ENCODE measurements at regions not wholly inside any gene's neighbourhood (a gene's known extent, or its start where the extent isn't known, plus 50 kb on each side); places are given as distances from the start of the nearest gene placed in this dataset.
"Not testable (repeated sequence)": the region's sequence is repeated elsewhere in the genome, so short reads cannot be mapped to it uniquely, and the experiment has no call there.

DNA sequence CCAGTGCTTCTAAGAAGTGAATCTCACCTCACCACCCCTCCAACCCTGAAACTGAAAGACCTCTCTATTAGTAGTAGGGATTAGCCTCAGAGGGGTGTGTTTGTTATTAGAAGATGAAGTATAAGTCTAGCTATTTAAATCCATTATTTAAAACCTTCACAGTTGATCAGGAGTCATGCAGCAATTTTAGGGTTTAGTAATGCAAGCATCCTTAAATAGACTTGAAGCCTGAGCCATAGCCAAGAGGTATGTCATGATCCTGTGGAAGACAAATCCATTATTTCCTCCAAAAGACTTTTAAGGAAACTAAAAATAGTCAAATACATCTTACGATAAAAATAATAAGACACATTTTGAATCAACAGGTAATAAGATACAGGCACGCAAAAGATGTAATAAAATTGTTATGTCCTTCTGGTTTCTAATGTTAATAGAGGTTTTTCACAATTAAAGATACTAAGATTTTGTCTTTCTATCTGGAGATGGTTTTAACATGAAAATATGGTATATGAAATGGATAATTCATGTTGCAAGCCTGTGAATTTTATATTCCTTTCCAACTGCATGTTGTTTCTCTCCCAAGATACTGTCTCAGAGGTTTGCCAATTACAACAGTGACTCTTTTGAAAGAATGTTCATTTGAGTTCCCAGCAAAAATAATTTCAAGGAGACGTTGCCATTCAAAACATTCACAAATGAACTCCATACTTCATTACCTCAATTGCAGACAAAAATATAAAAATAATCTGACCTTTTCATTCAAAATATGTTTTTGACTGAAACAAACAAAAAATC lies 68.0 kb downstream of the LUZP4 start:
- no peaks in the 10 kb centered on the region for H3K36me3 Mint-ChIP-seq (ENCODE audit: unreplicated experiment)
- H3K4me3 Mint-ChIP-seq (ENCODE audit: unreplicated experiment), result no peak overlapping the region
- no peak for DNase-seq
- H3K27ac Mint-ChIP-seq (ENCODE audit: unreplicated experiment), result no peak overlapping the region
- H3K27me3 Mint-ChIP-seq (ENCODE audit: unreplicated experiment), result no peaks in the 10 kb centered on the region
- TF ChIP-seq, protein P1, sequence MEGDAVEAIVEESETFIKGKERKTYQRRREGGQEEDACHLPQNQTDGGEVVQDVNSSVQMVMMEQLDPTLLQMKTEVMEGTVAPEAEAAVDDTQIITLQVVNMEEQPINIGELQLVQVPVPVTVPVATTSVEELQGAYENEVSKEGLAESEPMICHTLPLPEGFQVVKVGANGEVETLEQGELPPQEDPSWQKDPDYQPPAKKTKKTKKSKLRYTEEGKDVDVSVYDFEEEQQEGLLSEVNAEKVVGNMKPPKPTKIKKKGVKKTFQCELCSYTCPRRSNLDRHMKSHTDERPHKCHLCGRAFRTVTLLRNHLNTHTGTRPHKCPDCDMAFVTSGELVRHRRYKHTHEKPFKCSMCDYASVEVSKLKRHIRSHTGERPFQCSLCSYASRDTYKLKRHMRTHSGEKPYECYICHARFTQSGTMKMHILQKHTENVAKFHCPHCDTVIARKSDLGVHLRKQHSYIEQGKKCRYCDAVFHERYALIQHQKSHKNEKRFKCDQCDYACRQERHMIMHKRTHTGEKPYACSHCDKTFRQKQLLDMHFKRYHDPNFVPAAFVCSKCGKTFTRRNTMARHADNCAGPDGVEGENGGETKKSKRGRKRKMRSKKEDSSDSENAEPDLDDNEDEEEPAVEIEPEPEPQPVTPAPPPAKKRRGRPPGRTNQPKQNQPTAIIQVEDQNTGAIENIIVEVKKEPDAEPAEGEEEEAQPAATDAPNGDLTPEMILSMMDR (IDR thresholded peaks at IDR 0.05; ENCODE audit: partially characterized antibody, unreplicated experiment), result no peak
- H3K9me3 Mint-ChIP-seq (ENCODE audit: unreplicated experiment), result peaks cover 2% of the 10 kb centered on the region
- no peaks in the 10 kb centered on the region for H3K4me1 Mint-ChIP-seq (ENCODE audit: low read depth, unreplicated experiment)

DNA sequence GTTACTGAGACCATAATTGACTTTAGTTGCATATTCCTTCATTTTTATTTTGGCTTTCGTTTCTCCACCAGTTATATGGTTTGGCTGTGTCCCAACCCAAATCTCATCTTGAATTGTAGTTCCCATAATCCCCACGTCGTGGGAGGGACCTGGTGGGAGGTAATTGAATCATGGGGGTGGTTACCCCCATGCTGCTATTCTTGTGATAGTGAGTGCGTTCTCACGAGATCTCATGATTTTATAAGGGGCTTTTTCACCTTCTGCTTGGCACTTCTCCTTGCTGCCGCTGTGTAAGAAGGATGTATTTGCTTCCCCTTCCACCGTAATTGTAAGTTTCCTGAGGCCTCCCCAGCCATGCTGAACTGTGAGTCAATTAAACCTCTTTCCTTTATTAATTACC lies 70.0 kb downstream of the LUZP4 start:
- not testable (repeated sequence) for H3K4me3 Mint-ChIP-seq (ENCODE audit: unreplicated experiment); H3K27ac Mint-ChIP-seq (ENCODE audit: unreplicated experiment); DNase-seq; H3K27me3 Mint-ChIP-seq (ENCODE audit: unreplicated experiment); H3K9me3 Mint-ChIP-seq (ENCODE audit: unreplicated experiment); H3K36me3 Mint-ChIP-seq (ENCODE audit: unreplicated experiment); H3K4me1 Mint-ChIP-seq (ENCODE audit: low read depth, unreplicated experiment)

DNA sequence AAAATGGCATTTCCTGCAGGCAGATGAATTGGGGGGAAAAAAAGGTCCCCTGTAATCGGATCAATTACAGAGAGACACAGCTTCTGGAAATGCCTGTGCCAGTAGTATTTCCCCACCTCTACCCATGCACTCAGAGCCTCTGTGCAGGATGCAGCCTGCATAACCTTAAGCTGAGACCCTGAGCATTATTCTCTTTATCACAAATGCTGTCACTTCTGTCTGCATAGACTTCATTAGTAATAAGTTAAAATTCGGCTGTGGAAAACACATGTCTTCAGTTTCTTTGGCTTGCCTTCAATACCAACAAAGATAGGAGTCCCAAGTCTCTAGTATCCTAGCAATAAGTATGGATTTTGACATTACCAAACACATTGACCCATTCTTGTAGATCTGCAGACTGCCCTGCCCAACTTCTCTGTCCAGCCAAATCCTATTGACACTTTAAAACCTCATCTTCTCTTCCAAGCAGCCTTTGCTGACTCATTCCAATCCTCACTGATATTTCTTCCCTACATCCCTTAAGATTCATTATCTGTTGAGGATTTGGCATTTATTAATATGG lies 70.8 kb downstream of the LUZP4 start:
- TF ChIP-seq, protein P1 (IDR thresholded peaks at IDR 0.05; ENCODE audit: partially characterized antibody, unreplicated experiment), result no peak
- DNase-seq, result no peak
- no peak overlapping the region for H3K27ac Mint-ChIP-seq (ENCODE audit: unreplicated experiment)
- H3K27me3 Mint-ChIP-seq (ENCODE audit: unreplicated experiment), result no peaks in the 10 kb centered on the region
- peaks cover 2% of the 10 kb centered on the region for H3K9me3 Mint-ChIP-seq (ENCODE audit: unreplicated experiment)
- no peaks in the 10 kb centered on the region for H3K36me3 Mint-ChIP-seq (ENCODE audit: unreplicated experiment)
- no peak overlapping the region for H3K4me3 Mint-ChIP-seq (ENCODE audit: unreplicated experiment)
- peaks cover 2% of the 10 kb centered on the region for H3K4me1 Mint-ChIP-seq (ENCODE audit: low read depth, unreplicated experiment)

DNA sequence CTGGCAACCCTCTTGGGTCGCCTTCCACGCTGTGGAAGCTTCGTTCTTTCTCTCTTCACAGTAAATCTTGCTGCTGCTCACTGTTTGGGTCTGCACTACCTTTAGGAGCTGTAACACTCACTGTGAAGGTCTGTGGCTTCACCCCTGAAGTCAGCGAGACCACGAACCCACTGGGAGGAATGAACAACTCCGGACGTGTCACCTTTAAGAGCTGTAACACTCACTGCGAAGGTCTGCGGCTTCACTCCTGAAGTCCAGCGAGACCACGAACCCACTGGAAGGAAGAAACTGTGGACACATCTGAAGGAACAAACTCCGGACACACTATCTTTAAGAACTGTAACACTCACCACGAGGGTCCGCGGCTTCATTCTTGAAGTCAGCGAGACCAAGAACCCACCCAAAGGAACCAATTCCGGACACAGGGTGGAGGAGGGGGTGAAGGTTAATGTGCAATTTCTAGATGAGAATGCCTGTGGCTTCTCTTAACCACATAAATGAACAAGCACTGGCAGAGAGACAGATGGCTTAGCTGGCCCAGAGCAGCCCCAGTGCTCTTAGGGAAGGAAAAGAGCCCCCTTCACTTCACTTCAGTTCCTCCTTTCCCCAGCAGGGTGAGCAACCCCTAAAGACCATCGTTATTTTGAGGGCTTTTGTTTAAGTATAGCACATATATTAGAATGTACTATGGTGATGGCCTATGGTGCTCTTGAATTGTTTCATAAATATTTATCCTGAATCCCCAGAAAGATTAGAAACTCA lies 73.0 kb downstream of the LUZP4 start:
- Mint-ChIP-seq H3K27ac (ENCODE audit: unreplicated experiment) (peak overlapping the region; percentile 22), H3K4me3 (ENCODE audit: unreplicated experiment) (no peak overlapping the region), H3K27me3 (ENCODE audit: unreplicated experiment) (no peaks in the 10 kb centered on the region), H3K4me1 (ENCODE audit: low read depth, unreplicated experiment) (peaks cover 2% of the 10 kb centered on the region), H3K36me3 (ENCODE audit: unreplicated experiment) (no peaks in the 10 kb centered on the region), H3K9me3 (ENCODE audit: unreplicated experiment) (peaks cover 2% of the 10 kb centered on the region)
- TF ChIP-seq, protein P1 (IDR thresholded peaks at IDR 0.05; ENCODE audit: partially characterized antibody, unreplicated experiment), result peak; percentile 35
- DNase-seq, result no peak

DNA sequence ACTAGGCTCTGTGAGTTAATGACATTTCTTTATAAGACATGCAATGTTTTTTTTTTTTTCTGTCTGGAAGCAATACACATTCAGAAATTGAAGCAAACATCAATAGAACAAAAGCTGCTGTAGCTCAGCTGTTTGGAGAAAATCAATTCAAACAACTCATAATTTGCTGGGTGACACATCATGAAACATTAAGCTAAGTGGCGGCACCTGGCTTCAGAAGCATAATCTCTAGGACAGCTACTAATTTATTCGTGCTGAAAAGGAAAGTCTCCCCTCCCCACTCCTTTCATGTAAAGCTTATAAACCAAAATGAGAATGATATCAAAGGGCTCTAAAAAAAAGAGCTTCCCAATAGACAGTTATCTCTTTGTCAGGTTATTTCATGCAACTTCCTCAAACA lies 73.9 kb downstream of the LUZP4 start:
- Mint-ChIP-seq H3K4me3 (ENCODE audit: unreplicated experiment) (no peak overlapping the region), H3K4me1 (ENCODE audit: low read depth, unreplicated experiment) (peaks cover 2% of the 10 kb centered on the region), H3K27ac (ENCODE audit: unreplicated experiment) (peak overlapping the region; percentile 66), H3K27me3 (ENCODE audit: unreplicated experiment) (no peaks in the 10 kb centered on the region), H3K9me3 (ENCODE audit: unreplicated experiment) (peaks cover 2% of the 10 kb centered on the region), H3K36me3 (ENCODE audit: unreplicated experiment) (no peaks in the 10 kb centered on the region)
- TF ChIP-seq, protein P1 (IDR thresholded peaks at IDR 0.05; ENCODE audit: partially characterized antibody, unreplicated experiment), result no peak
- DNase-seq, result no peak

Data from glutamatergic neuron (in vitro differentiated cells).